ENCODE measurements at regions not wholly inside any gene's neighbourhood (a gene's known extent, or its start where the extent isn't known, plus 50 kb on each side); places are given as distances from the start of the nearest gene placed in this dataset.

DNA sequence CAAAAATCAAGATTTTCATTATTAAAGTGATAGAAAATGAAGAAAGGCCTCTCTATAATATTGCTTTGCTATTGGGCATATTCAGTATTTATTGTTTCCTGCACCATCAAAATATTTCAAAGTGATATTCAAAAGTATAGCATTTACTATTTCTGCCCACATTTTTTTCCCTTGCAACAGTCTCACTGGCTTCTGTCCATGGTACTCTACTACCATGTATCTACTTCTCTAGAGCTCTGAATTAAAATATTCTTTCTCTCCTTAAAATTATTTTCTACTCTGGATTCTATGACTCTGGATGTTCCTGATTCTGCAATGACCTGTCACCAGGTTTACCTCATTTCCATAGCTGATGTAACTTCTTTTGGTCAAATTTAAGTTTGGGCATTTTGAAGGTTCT, 1508.3 kb upstream of the PRR20A start:
- TF ChIP-seq HMGXB4 (CRISPR knock-in tag; IDR thresholded peaks at IDR 0.05) = no peak
- no peak for TF ChIP-seq FOXK1 (CRISPR knock-in tag; IDR thresholded peaks at IDR 0.05)
